Suprapubic skin (tissue), 4 donors: ENCODE measurements at regions not wholly inside any gene's neighbourhood (a gene's known extent, or its start where the extent isn't known, plus 50 kb on each side); places are given as distances from the start of the nearest gene placed in this dataset.

Experiments used
- CTCF ChIP-seq, 2 donors: fragments of 200-600 bp in 1 of 2; fragments of 450-650 bp in 1 of 2; sonication (generic) in 1 of 2; IDR thresholded peaks; one replicate each; pipeline ENCODE4 v1.5.1; 2016 to 2019; ENCODE audit warnings: antibody characterized with exemption in 2 of 2, mild to moderate bottlenecking in 1 of 2, moderate library complexity in 1 of 2
- POLR2A ChIP-seq, 2 donors: fragments of 450-650 bp; IDR thresholded peaks; one replicate each; pipeline ENCODE4 v1.6.1; 2017; ENCODE audit warnings: antibody characterized with exemption in 2 of 2, mild to moderate bottlenecking in 2 of 2, moderate library complexity in 2 of 2
- POLR2AphosphoS5 ChIP-seq, 3 donors: sonication (generic); formaldehyde crosslinking; IDR thresholded peaks; one replicate each; pipeline ENCODE4 v1.6.1; 2017; ENCODE audit warnings: antibody characterized with exemption in 3 of 3

- TF ChIP-seq CTCF (IDR thresholded peaks at IDR 0.05) (no peak), POLR2A (IDR thresholded peaks at IDR 0.05) (no peak), POLR2AphosphoS5 (IDR thresholded peaks at IDR 0.05) (no peak)
Measured at GRCh38 chr13:79171141-79172061, 234.7 kb downstream of the RBM26 start.
